Sigmoid colon (tissue), 3 donors: ENCODE measurements at regions not wholly inside any gene's neighbourhood (a gene's known extent, or its start where the extent isn't known, plus 50 kb on each side); places are given as distances from the start of the nearest gene placed in this dataset.

Experiments used
- CTCF ChIP-seq, 4 experiments: fragments of 450-650 bp in 3 of 4; fragments of 200-600 bp in 1 of 4; IDR thresholded peaks; one replicate each; pipeline ENCODE4 v1.5.1; 2016 to 2019; ENCODE audit warnings: antibody characterized with exemption in 4 of 4, mild to moderate bottlenecking in 3 of 4, moderate library complexity in 2 of 4
- POLR2A ChIP-seq, 2 donors: fragments of 450-650 bp; IDR thresholded peaks; one replicate each; pipeline ENCODE4 v1.6.1; 2016; ENCODE audit warnings: antibody characterized with exemption in 2 of 2, mild to moderate bottlenecking in 2 of 2, moderate library complexity in 2 of 2

GRCh38 chr7:46939089-46939488, 642.8 kb downstream of the TNS3 start:
- no peak for TF ChIP-seq CTCF (IDR thresholded peaks at IDR 0.05)
- TF ChIP-seq POLR2A (IDR thresholded peaks at IDR 0.05) = no peak
